Inferior parietal cortex (tissue), 1 donor: ENCODE measurements at regions not wholly inside any gene's neighbourhood (a gene's known extent, or its start where the extent isn't known, plus 50 kb on each side); places are given as distances from the start of the nearest gene placed in this dataset.

Source experiments
- DNase-seq: peaks from one replicate; pipeline ENCODE4 v3.0.0-alpha.2; 2016; ENCODE audit errors: extremely low spot score

DNA sequence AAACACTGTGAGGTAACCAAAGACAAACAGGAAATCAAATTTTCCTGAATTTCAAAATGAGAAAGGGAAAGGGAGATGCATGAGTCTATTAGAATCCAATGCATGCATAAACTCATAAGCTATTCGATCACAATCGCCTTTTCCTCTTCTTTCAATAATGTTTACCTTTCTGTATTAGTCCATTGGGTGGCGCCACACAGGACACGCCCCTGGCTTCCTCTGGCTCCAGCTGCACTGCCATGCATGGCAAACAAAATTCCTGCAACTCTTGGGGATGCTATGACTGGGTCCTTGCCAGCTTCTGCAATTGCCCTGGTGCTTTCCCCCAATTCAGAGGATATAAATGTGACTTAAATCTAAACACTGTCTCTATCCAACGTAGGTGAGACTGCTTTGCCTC, 424.5 kb upstream of the PCDH7 start:
- no peak for DNase-seq

DNA sequence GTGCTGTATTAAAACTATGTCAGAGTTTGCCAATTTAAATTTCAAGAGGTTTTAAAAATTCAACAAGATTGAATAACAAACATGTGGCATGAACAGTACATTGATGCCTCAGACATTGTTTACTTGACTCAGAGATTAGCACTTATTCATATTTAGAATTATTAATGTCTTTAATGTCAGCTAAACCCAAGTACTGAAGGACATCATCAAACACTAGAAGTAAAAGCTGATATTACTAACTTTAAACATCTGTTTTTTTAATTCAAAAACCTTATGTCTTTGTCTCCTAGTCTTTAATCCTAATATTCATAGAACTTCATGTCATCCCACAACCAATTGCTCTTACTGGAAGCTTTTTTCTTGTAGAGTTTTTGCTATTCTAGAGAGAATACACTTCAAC, 406.2 kb upstream of the PCDH7 start:
- no peak for DNase-seq

DNA sequence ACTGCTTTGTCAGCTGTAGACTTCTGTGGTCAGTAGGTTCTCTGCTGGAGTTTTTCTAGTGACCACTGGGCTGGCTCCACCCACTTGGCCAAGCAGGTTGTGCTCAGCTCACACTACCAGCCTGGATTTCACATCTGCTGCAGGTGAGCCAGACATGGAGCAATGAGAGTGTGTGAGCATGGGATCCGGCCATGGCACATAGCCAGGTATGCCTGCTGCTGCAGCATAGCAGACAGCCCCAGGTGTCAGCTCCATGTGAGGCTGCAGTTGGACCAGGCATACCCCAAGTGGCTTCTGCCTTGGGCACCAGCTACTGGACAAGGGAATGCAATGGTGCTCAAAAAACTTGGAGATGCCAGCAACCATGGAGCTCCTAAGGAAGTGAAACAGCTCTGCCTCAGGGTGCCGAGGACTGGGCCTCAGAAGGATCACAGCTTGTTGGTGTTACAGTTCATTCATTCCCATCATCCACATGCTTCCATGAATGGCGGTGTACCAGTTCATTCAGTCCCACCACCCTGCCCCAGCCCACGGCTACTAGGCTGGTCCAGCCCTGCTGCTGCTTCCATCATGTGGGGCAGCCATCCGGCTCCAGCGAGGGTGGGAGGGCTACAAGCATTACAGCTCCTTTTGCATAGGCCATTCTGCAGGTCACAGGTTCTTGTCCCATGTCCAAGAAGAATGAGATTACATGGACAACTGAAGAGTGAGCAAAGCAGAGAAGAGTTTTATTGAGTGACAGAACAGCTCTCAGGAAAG, 389.1 kb upstream of the PCDH7 start:
- no peak for DNase-seq

DNA sequence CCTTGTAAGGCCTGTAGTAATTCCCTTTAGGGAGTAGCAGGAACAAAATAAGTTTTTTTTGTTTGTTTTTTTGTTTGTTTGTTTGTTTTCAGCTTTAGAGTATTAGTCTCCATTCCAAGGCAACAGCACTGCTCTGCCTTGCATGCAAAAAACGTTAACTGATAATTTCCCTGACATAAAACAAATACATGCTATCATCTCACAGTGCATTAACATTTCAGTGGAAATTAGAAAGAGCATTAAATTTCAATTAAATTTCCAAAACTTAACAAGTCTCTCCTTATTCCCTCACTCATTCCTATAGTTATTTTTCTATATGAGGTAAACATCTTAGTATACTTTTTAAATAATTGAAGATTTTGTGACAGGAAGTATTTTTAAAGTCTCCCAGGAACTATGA, 378.4 kb upstream of the PCDH7 start:
- DNase-seq: no peak

DNA sequence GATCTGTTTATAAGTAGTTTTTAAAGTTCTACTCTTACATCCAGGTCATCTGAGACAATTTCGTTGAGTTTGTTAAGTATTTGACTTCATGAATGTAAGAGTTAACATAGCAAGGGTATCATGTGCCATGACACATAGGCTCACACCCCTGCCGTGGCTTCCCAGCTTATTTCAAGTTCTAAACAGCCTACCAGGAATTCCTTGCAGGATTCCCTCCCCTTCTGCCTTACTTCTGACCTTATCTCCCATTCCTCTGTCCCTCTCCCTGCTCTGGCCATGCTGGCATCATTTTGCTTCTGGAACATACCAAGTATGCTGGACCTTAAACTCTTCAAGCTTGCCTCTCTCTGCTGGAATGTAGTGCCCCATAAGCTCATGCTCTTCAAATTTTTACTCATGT, 369.9 kb upstream of the PCDH7 start:
- DNase-seq: no peak

DNA sequence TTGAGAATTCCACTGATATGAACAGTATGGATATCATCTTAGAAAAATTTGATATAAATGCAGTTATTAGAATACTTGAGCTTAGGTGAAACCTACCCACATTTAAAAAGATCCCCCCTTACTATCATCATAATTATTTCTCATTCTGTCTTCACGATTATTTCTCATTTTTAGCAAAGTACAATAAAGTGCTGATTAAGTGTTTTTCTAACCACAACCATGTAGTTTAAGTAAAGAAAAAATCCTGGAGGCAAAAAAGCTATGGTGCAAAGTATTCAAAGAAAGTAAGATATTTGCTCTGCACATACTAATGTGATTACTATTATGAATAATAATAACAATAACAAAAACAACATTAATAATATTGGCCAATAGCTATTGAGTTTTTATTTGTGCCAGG, 365.6 kb upstream of the PCDH7 start:
- no peak for DNase-seq

DNA sequence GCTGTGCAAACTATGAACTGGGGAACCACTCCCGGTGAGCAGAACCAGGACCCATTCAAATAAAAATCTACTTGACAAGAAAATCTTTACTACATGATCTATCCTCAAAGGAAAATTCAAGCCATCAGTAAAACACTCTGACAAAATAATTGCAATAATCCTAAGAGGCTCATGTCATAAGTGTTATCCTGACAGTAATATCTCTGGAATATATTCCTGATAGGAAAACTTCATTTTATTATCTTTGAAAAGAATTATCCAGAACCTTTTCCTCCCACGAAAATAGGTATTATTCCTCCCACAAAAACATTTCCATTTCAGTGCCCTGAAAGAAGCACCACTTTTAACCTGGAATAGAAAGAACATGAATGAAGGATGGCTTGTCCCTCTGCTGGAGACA, 357.7 kb upstream of the PCDH7 start:
- DNase-seq: no peak

DNA sequence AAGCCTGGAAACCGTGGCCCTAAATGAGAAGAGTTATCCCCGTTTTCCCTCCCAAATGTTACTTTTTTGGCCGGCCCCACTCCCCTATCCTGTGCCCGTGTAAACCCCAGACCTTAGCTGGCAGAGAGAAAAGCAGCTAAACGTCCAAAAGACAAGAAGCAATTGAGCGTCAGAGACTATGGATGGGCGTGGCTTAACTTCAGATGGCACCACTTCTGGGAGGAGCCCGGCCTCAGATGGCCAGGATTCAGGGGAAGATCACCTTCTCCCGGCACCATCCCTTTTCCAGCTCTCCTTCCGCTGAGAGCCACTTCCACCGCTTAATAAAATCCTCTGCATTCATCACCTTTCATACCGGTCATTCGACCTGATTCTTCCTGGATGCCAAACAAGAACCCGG, 350.1 kb upstream of the PCDH7 start:
- DNase-seq: no peak

DNA sequence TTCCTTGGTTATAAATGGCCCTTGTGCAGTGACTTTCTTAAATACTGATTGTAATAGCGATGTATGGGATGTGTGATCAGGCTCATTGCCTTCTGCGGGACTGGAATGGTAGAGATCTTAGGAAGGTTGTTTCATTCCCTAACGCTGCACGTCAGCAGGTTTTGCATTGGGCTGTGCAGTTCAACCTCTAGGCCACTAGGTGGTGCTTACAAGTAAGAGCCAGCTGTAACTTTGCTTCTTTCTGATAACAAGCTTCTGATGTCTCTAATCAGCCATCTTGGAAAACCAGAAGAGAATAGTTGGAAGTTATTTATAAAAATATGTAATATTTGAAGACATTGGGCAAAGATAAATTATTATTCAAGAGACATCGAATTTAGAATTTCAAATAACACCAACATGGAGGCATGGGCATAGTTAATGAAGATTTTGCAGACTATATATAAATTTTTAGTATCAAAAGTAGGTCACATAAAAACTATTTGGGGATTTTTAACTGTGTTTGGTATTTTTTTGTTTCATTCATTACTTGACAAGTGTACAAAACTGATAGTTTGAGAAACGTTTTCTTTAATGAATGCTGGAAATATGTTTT, 339.7 kb upstream of the PCDH7 start:
- DNase-seq: no peak

DNA sequence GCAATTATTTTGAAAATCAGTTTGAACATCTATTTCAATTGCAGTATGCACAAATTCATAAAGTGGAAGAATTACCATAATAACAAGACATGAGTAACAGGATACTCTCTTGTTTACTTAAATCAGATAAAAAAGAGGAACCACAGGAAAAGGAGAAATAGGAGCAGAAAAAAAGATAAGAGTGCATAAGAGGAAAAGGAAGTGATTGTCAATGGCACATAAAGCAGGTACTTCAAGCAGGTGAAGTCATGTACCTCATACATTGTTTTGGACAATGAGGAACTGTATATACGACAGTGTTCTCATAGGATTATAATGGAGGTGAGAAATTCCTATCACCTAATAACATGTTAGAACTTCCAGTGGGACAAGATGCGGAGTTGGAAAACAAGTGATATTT, 334.5 kb upstream of the PCDH7 start:
- no peak for DNase-seq

DNA sequence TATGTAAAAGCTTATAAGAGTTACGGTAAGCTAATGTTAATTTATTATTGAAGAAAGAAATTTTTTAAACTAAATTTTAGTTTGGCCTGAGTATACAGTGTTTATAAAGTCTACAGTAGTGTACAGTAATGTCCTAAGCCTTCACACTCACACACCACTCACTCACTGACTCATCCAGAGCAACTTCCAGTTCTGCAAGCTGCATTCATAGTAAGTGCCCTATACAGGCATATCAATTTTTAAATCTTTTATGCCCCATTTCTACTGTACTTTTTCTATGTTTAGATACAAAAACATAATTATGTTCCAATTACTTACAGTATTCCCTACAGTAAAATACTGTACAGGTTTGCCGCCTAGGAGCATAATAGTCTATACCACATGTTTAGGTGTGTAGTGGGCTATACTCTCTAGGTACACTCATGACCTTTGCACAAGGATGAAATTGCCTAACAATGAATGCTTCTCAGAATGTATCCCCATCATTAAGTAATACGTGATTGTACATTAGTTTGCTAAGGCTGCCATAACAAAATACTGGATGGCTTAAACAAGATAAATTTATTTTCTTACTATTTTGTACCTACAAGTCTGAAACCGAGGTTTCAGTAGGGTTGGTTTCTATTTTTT, 333.8 kb upstream of the PCDH7 start:
- no peak for DNase-seq

DNA sequence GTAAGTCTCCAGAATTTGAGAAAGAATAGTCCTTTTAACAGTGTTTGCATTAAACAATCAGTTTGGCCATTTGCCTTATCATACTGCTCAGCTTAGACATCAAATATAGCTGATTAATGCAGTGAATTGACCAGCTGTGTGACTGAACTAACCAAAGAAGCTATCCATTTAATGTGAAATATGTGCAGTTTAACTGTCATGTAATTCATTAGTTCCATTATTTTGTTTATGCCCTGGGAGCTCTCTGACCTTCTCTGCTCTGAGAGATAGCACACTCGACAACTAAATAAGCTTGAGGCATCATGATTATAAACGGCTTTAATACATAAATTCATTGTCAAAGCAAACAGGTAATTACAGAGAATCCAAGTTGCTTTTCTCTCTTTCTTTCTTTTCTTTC, 324.3 kb upstream of the PCDH7 start:
- no peak for DNase-seq

DNA sequence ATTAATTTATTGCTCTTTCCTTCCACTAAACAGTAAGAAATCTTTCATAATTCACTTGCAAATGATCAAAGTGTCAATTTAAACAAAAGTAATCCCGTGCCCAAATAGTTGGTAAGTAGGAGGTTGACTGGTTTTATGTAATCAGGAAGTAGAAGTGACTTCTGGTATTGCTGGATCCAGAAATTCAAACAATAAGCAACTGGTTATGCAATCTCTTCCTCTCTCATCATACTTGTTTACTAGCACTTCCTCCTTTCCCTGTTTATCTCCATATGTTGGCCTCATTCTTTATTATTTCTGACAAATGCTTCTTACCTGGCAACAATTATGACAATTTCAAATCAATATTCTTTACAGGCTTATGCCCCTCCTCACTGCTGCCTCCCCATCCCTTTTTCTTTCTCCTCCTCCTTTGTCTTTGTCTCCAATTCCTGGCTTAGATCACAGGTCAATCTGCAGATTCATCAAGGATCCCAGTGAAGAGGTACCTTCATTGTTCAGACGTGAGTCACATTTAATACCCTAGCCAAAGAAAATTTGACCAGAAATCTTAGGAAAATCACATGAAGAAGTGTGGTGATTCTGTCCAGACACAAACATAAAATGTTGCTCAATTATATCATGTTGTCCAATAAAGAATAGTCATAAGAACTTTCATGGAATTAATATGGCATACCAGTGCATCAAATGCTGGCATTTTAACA, 323.2 kb upstream of the PCDH7 start:
- DNase-seq: no peak

DNA sequence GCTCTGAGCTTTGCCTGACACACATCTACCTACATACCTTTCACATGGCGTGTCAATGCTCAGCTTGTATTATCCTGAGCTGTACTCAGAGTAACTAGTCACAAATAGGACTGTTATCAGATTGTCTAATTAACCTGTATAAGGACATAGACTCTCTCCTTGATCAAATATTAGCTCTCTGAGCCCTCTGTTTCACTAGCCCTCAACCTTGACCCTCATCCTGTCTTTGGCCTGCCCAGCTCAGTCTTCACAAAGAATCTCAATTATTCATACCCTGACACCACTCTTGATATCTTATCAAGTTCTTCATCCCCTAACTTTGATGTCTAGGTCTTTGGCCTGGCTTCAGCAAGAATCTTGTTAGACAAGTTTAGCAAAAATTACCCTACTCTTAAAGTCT, 320.7 kb upstream of the PCDH7 start:
- DNase-seq: no peak

DNA sequence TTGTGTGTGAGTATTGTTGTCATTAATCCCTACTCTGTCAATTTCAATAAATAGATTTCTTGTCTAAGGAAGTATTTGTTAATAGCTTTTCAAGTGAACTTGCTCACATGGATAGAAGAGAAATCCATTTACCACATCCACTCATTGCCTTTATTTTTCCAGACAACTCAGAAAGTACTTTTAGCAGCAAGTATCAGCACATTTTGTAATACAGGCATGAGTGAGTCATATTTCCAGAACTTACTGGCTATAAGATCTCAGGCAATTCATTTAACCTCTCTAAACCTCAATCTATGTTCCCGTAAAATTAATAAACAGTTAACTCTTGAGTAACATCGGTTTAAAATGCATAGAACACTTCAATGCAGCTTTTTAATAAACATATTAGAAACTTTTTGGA, 317.9 kb upstream of the PCDH7 start:
- no peak for DNase-seq

DNA sequence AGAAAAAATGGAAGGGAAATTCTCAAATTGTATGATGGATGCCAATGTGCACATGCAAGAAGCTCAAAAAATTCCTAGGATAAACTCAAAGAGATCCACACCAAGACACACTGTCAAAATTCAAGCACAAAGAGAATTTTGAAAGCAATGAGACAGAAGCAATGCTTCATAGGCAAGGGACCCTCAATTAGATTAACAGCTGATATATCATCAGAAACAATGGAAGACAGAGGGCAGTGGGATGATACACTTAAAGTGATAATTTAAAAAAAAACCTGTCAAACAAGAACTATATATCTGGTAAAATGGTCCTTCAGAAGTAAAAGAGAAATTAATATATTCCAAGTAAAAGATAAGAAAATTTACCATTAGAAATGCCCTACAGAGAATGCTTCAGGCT, 306.3 kb upstream of the PCDH7 start:
- DNase-seq: no peak

DNA sequence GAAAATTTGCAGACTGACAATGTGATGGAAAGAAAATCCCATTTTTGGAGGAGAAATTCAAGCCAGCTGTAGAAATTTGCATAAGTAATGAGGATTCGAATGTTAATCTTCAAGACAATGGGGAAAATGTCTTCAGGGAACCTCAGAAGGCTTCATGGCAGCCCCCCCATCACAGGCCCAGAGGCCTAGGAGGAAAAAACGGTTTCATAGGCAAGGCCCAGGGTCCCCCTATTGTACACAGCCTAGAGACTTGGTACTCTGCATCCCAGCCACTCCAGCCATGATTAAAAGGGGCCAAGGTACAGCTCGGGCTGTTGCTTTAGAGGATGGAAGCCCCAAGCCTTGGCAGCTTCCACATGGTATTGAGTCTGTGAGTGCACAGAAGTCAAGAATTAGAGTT, 303.6 kb upstream of the PCDH7 start:
- DNase-seq: no peak

DNA sequence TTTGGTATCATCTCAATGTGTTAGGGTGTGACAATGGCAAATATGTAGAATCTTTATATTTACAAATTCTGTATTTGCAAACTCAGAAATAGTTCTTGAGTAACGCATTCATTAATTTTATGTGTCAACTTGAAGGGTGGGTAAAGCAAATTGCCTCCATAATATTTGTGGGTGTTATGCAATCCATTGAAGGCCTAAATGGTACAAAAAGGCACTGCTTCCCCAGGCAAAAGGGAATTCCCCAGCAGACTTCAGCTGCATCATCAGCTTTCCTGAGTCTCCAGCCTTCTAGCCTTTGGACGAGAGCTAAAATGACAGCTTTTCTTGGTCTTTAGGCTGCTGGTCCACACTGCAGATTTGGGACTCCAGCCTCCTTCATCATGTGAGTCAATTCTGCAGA, 292.2 kb upstream of the PCDH7 start:
- DNase-seq: no peak

DNA sequence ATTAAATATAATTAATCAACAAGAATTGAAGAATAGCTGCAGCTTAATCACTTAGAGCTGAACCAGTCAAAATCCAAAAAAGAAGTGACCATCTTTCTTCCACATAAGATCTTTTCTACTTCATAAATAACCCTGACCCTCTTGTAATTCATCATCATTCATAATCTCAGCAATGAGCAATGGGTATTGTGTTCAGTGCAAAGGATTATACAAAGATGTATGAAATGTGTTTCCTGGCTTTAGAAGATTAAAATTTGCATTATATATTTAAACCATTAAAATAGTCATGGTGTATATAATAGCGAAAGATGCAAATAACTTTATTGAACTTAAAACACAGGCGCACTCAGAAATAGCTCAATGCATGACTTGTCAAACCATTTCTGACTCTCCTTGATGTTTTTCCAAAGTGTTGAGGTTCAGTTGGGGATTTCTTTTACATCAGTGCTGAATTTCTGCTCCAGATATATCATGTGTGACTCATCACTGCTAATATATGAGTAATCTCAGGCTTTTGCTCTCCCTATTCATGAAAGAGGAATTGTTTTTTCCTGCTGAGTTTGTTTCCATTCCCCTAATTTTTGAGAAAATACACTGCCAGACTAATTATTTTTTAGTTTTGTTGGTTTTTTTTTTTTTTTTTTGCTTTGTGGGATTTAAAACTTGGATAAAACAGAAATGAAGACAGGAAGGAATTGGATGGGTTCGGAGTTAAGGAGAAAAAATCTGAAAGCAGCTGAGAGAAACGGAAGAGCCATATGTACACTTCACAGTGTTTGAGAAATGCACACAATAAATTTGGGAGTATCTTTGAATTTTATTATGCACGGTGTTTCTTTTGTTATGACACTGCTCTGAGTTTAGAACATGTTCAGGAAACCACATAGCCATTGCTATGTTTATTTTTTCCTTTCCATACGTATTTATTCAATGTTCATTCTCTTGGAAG, 290.1 kb upstream of the PCDH7 start:
- peak; percentile 22 for DNase-seq

DNA sequence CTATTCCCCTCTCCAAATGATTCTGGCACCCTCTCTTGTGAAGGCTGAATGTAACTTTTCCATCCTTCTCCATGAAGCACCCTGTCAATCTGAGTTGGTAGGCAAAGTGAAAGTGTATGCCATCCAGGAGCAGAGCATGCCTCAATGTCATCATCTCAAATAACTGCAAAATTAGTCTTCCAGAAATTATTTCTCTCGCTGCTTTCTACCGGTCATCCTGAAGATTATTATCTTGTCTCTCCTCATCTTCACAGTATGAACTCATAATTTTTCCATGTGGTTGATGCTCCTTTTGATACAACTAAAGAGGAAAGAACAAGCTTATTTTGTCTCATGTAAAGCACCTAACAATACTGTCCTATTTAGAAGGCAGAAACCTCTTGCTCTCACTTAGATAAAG, 285.5 kb upstream of the PCDH7 start:
- no peak for DNase-seq

DNA sequence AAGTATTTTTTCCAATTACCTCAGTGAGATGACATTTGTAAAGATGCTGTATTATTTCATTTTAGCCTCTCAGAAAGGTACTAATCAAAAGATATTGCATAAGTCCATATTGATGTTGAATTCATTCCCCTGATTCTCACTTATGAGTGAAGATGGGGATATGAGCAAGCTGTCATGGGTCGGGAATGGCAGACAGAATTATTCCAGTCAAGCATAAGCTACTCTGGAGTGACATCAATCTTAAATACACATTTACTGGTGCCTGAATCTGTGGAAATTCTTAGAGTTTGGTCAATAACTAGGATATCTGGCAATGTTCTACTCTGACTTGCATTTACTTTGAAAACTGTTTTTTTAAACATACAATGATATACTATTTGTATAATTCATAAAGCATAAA, 283.8 kb upstream of the PCDH7 start:
- no peak for DNase-seq

DNA sequence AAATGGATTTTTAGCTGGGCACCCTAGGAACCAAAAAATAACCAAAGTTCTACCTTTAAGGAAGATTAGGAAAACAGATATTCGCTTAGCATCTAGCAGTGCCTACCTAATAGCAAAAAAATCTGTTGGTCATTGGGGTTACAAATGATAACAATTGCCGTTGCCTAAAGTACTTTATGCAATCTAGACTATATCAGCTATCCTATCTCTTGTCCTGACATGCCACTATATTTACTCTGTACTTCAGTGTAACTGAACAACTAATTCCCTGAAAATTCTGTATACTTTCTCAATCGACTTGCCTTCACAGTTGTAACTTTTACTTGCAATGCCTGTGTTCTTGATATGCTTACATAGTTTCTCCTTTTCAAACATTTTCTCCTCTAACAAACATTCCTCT, 282.9 kb upstream of the PCDH7 start:
- no peak for DNase-seq
